Rectal smooth muscle tissue (tissue), 1 donor: ENCODE measurements at regions not wholly inside any gene's neighbourhood (a gene's known extent, or its start where the extent isn't known, plus 50 kb on each side); places are given as distances from the start of the nearest gene placed in this dataset.

Source experiments
- H3K27ac ChIP-seq: one replicate; pipeline ENCODE4 v1.7.0; 2013; ENCODE audit warnings: low read depth, low read length, inconsistent platforms
- H3K27me3 ChIP-seq: one replicate; pipeline ENCODE4 v1.7.0; 2013; ENCODE audit warnings: low read length; ENCODE audit not compliant: control insufficient read depth, insufficient read depth
- H3K36me3 ChIP-seq: one replicate; pipeline ENCODE4 v1.7.0; 2013; ENCODE audit warnings: low read length; ENCODE audit not compliant: control insufficient read depth, insufficient read depth
- H3K4me1 ChIP-seq: one replicate; pipeline ENCODE4 v1.7.0; 2013; ENCODE audit warnings: low read length; ENCODE audit not compliant: control insufficient read depth, insufficient read depth
- H3K4me3 ChIP-seq: one replicate; pipeline ENCODE4 v1.7.0; 2013; ENCODE audit warnings: low read length
- H3K9ac ChIP-seq: one replicate; pipeline ENCODE4 v1.7.0; 2013; ENCODE audit warnings: low read length

DNA sequence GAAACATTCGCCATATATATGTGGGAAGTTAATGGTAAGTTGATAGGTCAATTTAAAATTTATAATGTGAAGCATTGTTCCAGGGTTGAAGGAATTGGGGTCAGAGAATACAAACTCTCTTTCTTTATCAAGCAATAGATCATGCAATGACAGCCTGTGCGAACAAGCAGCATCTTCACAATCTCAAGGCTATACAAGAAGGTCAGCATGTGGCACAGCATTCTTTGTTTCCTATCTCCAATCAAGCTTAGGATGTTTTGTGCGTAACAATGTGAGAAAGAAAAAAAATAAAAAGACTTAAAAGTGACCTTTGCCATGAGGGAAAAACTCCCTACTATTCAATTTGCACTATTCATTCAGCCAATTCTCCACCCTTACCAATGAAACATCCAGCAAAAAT is 288.1 kb upstream of the NECTIN3 start:
- no peaks in the 10 kb centered on the region for H3K4me1 ChIP-seq
- H3K4me3 ChIP-seq, result no peak overlapping the region
- H3K9ac ChIP-seq, result no peak overlapping the region
- H3K27ac ChIP-seq, result no peak overlapping the region
- H3K27me3 ChIP-seq, result no peaks in the 10 kb centered on the region
- H3K36me3 ChIP-seq, result no peaks in the 10 kb centered on the region

DNA sequence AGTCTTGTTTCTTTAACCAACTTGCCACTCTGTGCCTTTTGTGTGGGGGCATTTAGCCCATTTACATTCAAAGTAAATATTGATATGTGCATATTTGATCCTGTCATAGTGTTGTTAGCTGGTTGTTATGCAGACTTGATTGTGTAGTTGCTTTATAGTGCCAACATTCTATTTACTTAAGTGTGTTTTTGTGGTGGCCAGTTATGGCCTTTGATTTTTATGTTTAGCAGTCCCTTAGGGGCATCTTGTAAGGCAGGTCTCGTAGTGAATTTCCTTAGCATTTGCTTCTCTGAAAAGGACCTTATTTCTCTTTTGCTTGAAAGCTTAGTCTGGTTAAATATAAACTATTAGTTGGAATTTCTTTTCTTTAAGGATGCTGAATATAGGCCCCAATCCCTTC is 282.8 kb upstream of the NECTIN3 start:
- Histone ChIP-seq H3K4me3 (no peak overlapping the region), H3K27ac (no peak overlapping the region), H3K9ac (no peak overlapping the region), H3K4me1 (no peaks in the 10 kb centered on the region), H3K27me3 (no peaks in the 10 kb centered on the region), H3K36me3 (no peaks in the 10 kb centered on the region)

DNA sequence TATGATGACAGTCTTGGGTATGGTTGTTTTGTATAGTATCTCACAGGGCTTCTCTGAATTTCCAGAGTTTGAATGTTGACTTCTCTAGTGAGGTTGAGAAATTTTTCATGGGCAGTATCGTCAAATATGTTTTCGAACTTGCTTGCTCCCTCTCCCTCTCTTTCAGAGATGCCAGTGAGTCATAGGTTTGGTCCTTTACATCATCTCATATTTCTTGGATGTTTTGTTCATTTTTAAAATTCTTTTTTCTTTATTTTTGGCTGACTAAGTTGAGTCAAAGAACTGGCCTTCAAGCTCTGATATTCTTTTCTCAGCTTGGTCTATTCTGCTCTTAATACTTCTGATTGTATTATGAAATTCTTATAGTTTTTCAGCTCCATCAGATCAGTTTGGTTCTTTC is 282.3 kb upstream of the NECTIN3 start:
- Histone ChIP-seq H3K4me1 (no peaks in the 10 kb centered on the region), H3K9ac (no peak overlapping the region)

DNA sequence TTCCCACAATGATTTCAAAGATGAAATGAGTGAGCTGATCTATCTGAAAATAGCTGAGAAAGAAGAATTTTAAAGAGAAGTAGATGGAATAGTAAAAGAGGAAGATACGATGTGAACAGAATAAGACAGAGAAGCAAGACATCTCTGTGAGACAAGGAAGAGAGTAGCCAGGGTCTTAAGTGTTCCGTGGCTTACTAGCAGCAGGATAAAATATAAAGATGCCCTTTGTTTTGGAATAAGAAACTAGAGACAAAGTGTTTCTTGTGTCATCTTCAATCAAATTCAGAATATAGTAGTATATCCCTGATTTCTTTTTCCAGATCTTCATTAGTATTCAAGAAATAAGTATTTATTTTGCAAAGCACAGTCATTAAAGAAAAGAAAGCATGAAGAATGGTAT is 281.0 kb upstream of the NECTIN3 start:
- no peaks in the 10 kb centered on the region for H3K36me3 ChIP-seq
- no peak overlapping the region for H3K27ac ChIP-seq
- no peak overlapping the region for H3K9ac ChIP-seq
- no peaks in the 10 kb centered on the region for H3K27me3 ChIP-seq
- no peaks in the 10 kb centered on the region for H3K4me1 ChIP-seq
- H3K4me3 ChIP-seq, result no peak overlapping the region

More for the DNA sequence above, 282.3 kb upstream of the NECTIN3 start:
- H3K27me3 ChIP-seq, result no peaks in the 10 kb centered on the region
- no peak overlapping the region for H3K27ac ChIP-seq
- no peaks in the 10 kb centered on the region for H3K36me3 ChIP-seq
- no peak overlapping the region for H3K4me3 ChIP-seq

DNA sequence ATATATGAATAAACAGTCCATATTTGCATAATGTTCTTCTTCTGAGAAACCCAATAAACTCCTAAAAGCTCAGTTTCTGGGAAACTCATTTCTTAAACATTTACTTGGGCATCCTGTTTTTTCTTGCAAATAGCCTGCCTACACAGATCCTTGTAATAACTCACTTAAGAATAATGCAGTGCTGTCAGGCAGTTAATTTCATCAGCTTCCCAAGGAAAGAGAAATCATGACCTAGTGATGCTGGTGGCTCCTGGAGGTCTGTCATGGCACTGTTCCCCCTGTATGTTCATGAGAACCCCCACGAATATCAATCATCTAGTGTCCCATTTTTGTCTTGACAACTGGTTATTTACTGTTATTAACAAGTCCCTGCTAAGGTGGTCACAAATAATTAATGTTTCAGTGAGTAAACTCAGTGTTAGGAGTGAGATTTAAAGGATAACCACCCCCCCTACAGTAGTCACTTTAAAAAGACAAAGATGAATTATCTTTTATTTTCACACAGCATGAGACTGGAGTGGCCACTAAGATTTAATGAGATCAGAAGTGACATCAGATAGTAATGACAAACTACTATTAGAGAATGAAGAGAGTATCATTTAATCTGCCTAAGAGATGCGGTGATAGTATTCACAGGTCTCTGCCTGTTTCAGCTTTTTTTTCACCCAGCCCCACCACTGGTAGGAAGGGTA is 279.5 kb upstream of the NECTIN3 start:
- Histone ChIP-seq H3K27ac (no peak overlapping the region), H3K27me3 (no peaks in the 10 kb centered on the region), H3K4me1 (no peaks in the 10 kb centered on the region), H3K4me3 (no peak overlapping the region), H3K36me3 (no peaks in the 10 kb centered on the region), H3K9ac (no peak overlapping the region)

DNA sequence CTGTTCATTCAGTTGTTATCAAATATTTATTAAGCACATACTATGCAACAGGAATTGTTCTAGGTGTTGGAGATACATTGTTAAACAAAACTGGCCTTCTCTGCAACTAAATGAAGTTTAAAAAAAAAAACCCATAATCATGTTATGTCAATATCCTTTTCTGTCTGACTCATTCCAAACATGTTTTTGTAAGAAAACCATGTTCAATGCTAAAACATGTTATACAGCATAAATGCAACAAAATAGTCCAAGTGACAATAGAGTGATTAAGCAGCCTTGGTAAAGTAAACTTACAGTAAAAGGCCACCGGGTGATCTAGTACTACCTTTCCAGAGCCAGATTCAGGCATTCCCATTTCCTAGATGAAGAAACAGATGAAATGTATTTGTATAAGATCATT is 278.0 kb upstream of the NECTIN3 start:
- Histone ChIP-seq H3K27ac (no peak overlapping the region), H3K9ac (no peak overlapping the region), H3K27me3 (no peaks in the 10 kb centered on the region), H3K4me3 (no peak overlapping the region), H3K4me1 (no peaks in the 10 kb centered on the region), H3K36me3 (no peaks in the 10 kb centered on the region)

DNA sequence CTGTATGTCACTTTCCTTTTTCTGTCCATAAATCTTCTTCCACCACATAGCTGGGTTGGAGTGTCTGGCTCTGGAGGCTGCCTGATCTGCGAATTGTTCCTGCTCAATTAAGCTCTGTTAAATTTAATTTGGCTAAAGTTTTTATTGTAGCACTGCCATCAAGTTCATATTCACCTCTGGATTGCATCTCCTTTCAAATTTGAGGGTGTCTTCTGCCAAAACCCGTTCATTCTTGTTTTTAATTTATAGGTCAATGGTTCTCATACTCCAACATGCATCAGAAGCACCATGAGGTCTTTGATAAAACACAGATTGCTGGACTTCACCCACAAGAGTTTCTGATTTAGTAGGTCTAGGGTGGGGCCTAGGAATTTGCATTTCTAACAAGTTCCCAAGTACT is 276.5 kb upstream of the NECTIN3 start:
- H3K27me3 ChIP-seq, result no peaks in the 10 kb centered on the region
- no peak overlapping the region for H3K9ac ChIP-seq
- no peak overlapping the region for H3K27ac ChIP-seq

DNA sequence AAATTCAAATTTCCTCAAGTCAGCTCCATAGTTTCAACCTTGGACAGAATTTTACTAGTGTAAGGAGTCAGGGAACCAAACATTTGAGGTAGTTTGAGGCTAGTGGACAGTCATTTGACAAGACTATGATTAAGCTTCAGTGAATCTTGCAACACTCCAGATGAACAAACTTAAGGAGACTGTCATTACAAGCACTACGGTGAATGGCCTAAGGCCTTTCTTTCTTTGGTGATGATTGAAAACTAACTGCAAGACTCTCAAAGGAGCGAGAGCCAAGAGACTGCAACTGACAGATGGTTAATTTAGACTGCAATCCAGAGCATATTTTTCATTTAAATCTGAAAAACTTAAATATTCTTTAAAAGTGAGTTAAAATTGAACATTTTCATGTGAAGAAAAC is 272.3 kb upstream of the NECTIN3 start:
- H3K36me3 ChIP-seq, result no peaks in the 10 kb centered on the region
- H3K4me1 ChIP-seq, result no peaks in the 10 kb centered on the region
- no peak overlapping the region for H3K27ac ChIP-seq
- no peak overlapping the region for H3K4me3 ChIP-seq
- no peak overlapping the region for H3K9ac ChIP-seq
- H3K27me3 ChIP-seq, result no peaks in the 10 kb centered on the region

More for the DNA sequence above, 276.5 kb upstream of the NECTIN3 start:
- H3K4me3 ChIP-seq, result no peak overlapping the region
- no peaks in the 10 kb centered on the region for H3K36me3 ChIP-seq
- no peaks in the 10 kb centered on the region for H3K4me1 ChIP-seq

DNA sequence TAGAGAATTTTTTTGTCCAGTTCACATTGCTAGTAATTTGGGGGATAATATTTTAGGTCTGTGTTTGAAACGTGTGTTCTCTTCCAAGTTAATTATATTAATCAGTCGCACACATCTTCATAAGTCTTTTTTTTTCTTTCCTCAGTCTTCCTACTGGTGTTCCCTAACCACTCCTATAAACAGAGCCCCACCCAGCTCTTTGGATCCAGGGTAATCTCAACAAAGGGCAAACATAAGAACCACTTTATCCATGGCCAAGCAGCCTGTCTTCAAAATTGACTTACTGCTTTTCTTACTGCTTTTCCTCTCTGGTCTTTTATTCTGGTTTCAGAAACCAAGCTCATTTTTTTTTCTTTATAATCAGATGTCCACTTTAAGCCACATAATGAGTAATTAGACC is 266.8 kb upstream of the NECTIN3 start:
- Histone ChIP-seq H3K27ac (no peak overlapping the region), H3K27me3 (no peaks in the 10 kb centered on the region), H3K9ac (no peak overlapping the region), H3K4me3 (no peak overlapping the region), H3K36me3 (no peaks in the 10 kb centered on the region), H3K4me1 (no peaks in the 10 kb centered on the region)

DNA sequence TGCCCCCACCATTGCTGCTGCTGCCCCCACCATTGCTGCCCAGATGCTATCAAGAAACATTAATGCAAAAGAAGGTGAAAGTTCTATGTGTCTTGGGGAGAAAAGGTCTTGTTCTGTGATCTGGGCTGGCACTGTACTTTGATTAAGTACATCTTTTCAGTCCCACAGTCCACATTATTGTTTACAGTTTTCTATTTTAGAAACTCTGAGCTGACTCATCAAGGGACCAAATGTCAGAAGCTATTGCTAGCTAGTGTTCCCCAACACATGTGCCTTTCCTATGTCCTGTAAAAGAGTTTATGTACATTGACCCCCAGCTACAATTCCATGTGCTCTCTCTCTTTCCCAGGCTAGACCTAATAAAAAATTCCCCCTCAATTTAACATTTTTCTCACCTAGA is 264.7 kb upstream of the NECTIN3 start:
- Histone ChIP-seq H3K4me3 (no peak overlapping the region), H3K27me3 (no peaks in the 10 kb centered on the region), H3K36me3 (no peaks in the 10 kb centered on the region), H3K9ac (no peak overlapping the region), H3K27ac (no peak overlapping the region), H3K4me1 (no peaks in the 10 kb centered on the region)

DNA sequence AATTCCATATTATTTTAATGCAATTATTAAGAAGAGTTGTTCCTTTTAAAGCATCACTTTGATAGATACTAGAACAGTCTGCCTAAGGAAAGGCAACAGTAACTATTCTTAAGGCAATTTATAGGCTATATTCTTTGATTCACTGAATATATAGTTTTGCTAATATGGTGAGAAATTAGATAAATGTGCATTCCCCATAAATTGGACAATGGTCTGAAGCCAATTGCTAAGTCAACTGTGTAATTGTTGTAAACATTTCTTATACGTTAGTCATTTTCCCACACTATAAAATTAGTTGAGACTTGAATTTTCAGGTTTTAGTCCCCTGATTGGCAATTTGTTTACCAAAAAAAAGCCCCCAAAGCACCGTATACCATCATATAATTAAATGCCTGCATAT is 263.0 kb upstream of the NECTIN3 start:
- no peaks in the 10 kb centered on the region for H3K36me3 ChIP-seq
- no peaks in the 10 kb centered on the region for H3K4me1 ChIP-seq
- no peak overlapping the region for H3K4me3 ChIP-seq
- no peak overlapping the region for H3K27ac ChIP-seq
- H3K9ac ChIP-seq, result no peak overlapping the region
- H3K27me3 ChIP-seq, result no peaks in the 10 kb centered on the region

DNA sequence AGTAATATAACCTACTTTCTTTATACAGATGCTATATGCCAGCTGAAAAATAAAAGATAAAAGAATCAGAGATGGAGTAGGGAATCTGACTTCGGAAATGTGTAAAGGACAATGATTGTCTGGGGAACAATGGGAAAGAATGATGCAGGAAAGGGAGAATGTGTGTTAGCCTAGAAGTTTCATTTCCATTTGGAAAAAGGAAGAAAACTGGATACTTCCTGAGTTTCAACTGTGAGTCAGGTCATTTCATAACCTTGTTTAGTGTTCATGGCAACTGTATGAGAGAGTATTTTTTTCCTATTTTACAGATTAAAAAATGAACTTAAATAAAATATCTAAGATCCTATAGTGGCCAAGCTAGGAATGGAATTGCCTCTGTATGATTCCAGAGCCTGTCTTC is 261.3 kb upstream of the NECTIN3 start:
- H3K9ac ChIP-seq, result no peak overlapping the region
- H3K4me1 ChIP-seq, result no peaks in the 10 kb centered on the region
- no peak overlapping the region for H3K27ac ChIP-seq
- H3K36me3 ChIP-seq, result no peaks in the 10 kb centered on the region
- H3K4me3 ChIP-seq, result no peak overlapping the region
- no peaks in the 10 kb centered on the region for H3K27me3 ChIP-seq

DNA sequence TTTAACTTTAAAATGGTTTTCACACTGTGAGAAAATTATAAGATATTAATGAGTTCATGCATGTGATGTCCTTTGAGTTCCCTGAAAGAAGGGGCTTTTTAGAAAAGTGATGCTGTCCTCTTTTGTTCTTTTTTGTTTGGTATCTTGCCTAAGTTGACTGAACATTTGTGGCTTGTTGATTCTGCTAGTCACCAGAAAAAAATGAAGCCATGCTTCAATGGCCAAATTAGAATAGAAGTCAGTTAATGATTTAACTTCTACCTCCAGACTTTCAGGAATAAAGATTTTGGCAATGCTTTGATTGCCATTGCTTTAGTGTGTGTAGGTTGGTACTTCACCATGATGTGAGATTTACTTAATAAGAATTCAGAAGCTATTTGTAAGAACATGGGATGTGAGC is 260.6 kb upstream of the NECTIN3 start:
- H3K36me3 ChIP-seq, result no peaks in the 10 kb centered on the region
- no peak overlapping the region for H3K27ac ChIP-seq
- H3K27me3 ChIP-seq, result no peaks in the 10 kb centered on the region
- no peaks in the 10 kb centered on the region for H3K4me1 ChIP-seq
- H3K4me3 ChIP-seq, result no peak overlapping the region
- no peak overlapping the region for H3K9ac ChIP-seq
